ENCODE measurements at regions not wholly inside any gene's neighbourhood (a gene's known extent, or its start where the extent isn't known, plus 50 kb on each side); places are given as distances from the start of the nearest gene placed in this dataset.
A peak's percentile ranks its signal among the peaks of the same experiment; 100 is the strongest.

DNA sequence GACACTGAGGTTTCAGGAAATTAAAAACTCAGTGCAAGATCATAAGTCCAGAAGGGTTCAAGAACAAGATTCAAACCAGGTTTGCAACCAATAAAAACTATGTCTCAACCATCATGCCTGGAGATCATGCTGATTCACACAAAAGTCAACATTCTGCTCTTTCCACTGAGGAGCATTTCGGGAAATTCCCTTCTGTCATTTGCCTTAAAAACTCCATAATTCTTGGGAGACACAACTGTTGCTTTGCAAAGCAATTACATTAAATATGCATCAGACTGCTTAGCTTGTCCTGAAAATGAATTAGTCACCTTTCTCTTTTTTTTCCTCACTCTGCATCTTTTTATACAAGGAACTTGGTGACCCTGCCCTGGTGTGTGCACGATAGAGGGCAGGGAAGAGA, 275.9 kb upstream of the ZNF462 start:
- POLR2A ChIA-PET, result no interaction called here
- CTCF ChIA-PET, result no interaction called here
- TF ChIP-seq, protein P1, sequence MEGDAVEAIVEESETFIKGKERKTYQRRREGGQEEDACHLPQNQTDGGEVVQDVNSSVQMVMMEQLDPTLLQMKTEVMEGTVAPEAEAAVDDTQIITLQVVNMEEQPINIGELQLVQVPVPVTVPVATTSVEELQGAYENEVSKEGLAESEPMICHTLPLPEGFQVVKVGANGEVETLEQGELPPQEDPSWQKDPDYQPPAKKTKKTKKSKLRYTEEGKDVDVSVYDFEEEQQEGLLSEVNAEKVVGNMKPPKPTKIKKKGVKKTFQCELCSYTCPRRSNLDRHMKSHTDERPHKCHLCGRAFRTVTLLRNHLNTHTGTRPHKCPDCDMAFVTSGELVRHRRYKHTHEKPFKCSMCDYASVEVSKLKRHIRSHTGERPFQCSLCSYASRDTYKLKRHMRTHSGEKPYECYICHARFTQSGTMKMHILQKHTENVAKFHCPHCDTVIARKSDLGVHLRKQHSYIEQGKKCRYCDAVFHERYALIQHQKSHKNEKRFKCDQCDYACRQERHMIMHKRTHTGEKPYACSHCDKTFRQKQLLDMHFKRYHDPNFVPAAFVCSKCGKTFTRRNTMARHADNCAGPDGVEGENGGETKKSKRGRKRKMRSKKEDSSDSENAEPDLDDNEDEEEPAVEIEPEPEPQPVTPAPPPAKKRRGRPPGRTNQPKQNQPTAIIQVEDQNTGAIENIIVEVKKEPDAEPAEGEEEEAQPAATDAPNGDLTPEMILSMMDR (IDR thresholded peaks at IDR 0.05; ENCODE audit: insufficient read depth, low read length, missing control alignments), result no peak
- DNase-seq (ENCODE audit: low read depth, low spot score), result peak; percentile 9
- no peak overlapping the region for H3K4me3 ChIP-seq (ENCODE audit: low read depth, low read length)

- ChIA-PET POLR2A (no interaction called here), CTCF (no interaction called here)
- TF ChIP-seq, protein P1 (IDR thresholded peaks at IDR 0.05; ENCODE audit: insufficient read depth, low read length, missing control alignments), result no peak
- no peak for DNase-seq (ENCODE audit: low read depth, low spot score)
- no peak overlapping the region for H3K4me3 ChIP-seq (ENCODE audit: low read depth, low read length)
Measured at GRCh38 chr9:106588626-106589025, 274.3 kb upstream of the ZNF462 start.

DNA sequence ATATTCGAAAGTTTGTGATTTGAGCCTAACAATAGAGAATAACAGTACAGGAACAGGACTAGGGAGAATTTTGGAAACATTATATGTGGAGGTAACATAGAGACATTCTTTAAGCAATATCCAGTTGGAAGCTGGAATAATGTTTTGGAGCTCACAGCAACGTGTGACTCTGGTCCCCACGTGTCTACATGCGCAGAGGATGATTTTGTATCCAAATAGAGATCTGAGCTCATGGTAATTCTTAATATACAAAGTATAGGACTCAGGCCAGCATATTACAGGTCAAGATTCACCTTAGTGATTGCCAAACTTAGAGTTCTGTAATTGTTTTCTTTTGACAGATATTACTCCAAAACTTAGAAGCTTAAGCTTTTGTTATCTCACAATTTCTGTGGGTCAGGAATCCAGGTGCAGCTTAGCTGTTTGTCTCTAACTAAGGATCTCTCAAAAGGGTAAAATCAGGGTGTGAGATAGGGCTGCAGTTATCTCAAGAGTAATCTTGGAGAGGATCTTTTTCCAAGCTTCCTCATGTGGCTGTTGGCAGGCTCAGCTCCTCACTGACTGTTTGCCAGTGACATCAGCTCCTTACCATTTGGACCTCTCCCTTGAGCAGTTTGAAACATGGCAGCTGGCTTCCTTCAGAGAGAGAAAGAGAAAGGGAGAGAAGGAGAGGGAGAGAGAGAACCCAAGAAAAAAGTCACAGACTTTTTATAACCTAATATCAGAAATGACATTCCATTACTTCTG, 272.0 kb upstream of the ZNF462 start:
- no peak overlapping the region for H3K4me3 ChIP-seq (ENCODE audit: low read depth, low read length)
- ChIA-PET POLR2A (no interaction called here), CTCF (no interaction called here)
- TF ChIP-seq, protein P1 (IDR thresholded peaks at IDR 0.05; ENCODE audit: insufficient read depth, low read length, missing control alignments), result no peak
- no peak for DNase-seq (ENCODE audit: low read depth, low spot score)

GRCh38 chr9:106593201-106593600, 269.8 kb upstream of the ZNF462 start:
- TF ChIP-seq, protein P1 (IDR thresholded peaks at IDR 0.05; ENCODE audit: insufficient read depth, low read length, missing control alignments), result no peak
- ChIA-PET POLR2A (no interaction called here), CTCF (interaction anchor here (0.9 kb wide), 1 partner anchor 12 kb away, joined by 4 read pairs; no protein-coding TSS in a partner anchor)
- DNase-seq (ENCODE audit: low read depth, low spot score), result no peak
- no peak overlapping the region for H3K4me3 ChIP-seq (ENCODE audit: low read depth, low read length)

DNA sequence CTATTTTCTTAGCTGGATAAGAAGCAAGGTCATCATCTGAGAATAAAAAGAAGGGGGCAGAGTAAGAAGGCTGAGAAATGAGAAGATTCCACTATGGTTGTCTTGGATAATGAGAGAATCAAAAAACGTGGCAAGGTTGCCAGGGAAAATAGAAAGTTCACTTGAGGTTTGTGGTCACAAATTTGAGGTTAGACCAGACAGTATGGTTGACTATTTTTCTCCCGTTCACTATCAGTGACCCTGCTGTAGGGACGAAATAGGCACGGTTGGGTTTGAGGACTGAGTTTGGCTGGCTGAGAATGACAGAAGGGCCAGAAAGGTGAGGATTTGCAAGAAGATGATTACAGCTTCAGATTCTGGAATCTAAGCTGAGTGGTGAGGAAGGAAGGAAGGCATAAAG, 266.0 kb upstream of the ZNF462 start:
- ChIA-PET CTCF (no interaction called here), POLR2A (interaction anchor here (0.7 kb wide), 1 partner anchor 521 kb away, joined by 3 read pairs; no protein-coding TSS in a partner anchor)
- H3K4me3 ChIP-seq (ENCODE audit: low read depth, low read length), result no peak overlapping the region
- DNase-seq (ENCODE audit: low read depth, low spot score), result no peak
- TF ChIP-seq, protein P1 (IDR thresholded peaks at IDR 0.05; ENCODE audit: insufficient read depth, low read length, missing control alignments), result no peak

- no peak overlapping the region for H3K4me3 ChIP-seq (ENCODE audit: low read depth, low read length)
- DNase-seq (ENCODE audit: low read depth, low spot score), result no peak
- ChIA-PET POLR2A (no interaction called here), CTCF (no interaction called here)
- TF ChIP-seq, protein P1 (IDR thresholded peaks at IDR 0.05; ENCODE audit: insufficient read depth, low read length, missing control alignments), result no peak
Measured at GRCh38 chr9:106600955-106601560, 261.9 kb upstream of the ZNF462 start.
